ENCODE measurements at regions not wholly inside any gene's neighbourhood (a gene's known extent, or its start where the extent isn't known, plus 50 kb on each side); places are given as distances from the start of the nearest gene placed in this dataset.

DNA sequence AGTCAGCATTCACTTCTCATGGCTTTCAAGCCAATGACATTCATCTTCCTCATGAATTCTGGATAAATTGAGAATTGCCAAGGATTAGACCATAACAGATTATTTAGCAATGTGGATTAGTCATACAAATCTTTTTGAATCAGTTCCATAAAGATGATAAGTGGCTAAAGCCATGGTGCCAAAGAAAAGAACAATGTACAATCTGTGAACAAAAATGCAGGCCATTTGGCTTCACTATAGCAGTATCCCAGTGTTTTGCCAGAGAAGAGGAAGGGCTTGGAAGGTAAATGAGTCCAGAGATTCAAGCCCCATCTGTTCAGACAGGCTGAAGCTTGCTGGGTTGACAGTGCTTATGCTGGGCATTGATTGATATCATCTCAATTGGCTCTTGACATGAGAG, 376.4 kb upstream of the LRRC7 start:
- TF ChIP-seq CTCF (IDR thresholded peaks at IDR 0.05) = no peak
- no peak for TF ChIP-seq EP300 (IDR thresholded peaks at IDR 0.05)
- no peak for TF ChIP-seq POLR2A (IDR thresholded peaks at IDR 0.05)

Data from sigmoid colon (tissue), 4 donors.